Astrocyte of the cerebellum (primary cell): ENCODE measurements at regions not wholly inside any gene's neighbourhood (a gene's known extent, or its start where the extent isn't known, plus 50 kb on each side); places are given as distances from the start of the nearest gene placed in this dataset.

Experiments used
- DNase-seq: peaks from one replicate; pipeline ENCODE4 v3.0.0-alpha.2; 2011; ENCODE audit warnings: low read depth
- H3K4me3 ChIP-seq: 2 replicates; pipeline ENCODE4 v1.5.1; 2011; ENCODE audit warnings: mild to moderate bottlenecking, low read depth, low read length, moderate library complexity
- CTCF ChIP-seq: IDR thresholded peaks from 2 replicates; pipeline ENCODE4 v1.5.1; 2012; ENCODE audit warnings: low read length, low read depth, moderate library complexity, mild to moderate bottlenecking; ENCODE audit errors: missing control alignments
- in situ Hi-C: cut with HindIII; loops from 2 replicates; pipeline ENCODE4 v1.10.0; 2017; ENCODE audit warnings: low sequenced_read_pairs

- in situ Hi-C loops, result no loop called here
- TF ChIP-seq CTCF, result no peak
- no peak for DNase-seq
- no peak overlapping the region for H3K4me3 ChIP-seq
Observed at GRCh38 chr12:41697161-41697560, 447.5 kb downstream of the GXYLT1 start.

GRCh38 chr12:41684997-41685396 is 459.7 kb downstream of the GXYLT1 start:
- TF ChIP-seq CTCF, result peak; percentile 34
- no peak overlapping the region for H3K4me3 ChIP-seq
- no peak for DNase-seq
- in situ Hi-C loops, result no loop called here

DNA sequence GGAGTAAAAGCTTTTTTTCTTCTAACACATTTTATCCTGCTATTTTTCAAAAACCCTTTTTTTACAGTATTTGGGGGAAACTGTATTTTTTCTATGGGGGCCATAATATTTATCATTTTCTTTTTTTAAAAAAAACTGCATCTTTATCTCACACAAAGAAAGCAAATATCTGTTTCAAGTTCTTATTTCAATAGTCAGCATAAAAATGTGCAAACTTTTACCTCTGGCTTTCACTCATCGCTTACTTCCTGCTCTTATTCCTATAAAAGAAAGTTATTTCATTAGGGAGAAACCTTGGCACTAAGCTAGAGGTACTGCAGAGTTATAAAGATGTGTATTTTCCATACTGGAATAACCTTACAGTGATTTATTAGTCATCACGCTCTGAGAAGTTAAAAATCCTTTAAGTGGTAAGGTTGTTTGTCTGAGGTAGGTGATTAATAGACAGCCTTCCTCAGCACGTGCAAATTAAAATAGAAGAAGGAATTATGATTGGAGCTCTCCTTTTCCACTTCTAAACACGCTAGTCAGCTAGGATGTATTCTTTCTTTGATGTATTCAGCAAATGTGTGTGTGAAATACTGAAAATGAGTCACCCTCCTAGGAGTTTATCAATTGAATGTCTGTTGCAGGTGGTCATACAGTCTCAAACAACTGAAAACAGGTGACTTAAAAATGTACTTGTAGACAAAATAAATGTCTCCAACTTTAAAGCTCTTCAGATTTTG is 461.0 kb downstream of the GXYLT1 start:
- H3K4me3 ChIP-seq, result no peak overlapping the region
- TF ChIP-seq CTCF, result no peak
- in situ Hi-C loops, result no loop called here
- no peak for DNase-seq

GRCh38 chr12:41683023-41683422 is 461.7 kb downstream of the GXYLT1 start:
- in situ Hi-C loops, result no loop called here
- no peak for TF ChIP-seq CTCF
- no peak overlapping the region for H3K4me3 ChIP-seq
- no peak for DNase-seq

DNA sequence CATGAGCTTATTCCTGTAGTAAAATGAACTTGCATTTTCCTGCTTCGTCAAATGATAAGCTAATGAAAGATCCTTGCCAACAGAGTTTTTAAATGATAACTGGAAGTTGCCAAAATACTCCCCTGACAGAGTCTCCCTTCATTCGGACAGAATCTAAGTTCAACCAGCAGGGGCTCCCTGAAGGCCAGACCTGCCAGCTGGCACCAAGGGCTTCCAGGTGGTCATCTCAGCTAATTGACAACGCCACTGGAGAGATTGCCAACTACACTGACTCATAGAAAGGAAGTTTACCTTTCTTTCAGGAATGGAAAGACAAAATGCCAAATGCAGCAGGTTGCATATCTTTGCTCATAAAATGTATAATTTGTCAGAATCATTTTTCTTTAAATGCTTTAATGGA is 462.8 kb downstream of the GXYLT1 start:
- in situ Hi-C loops, result no loop called here
- H3K4me3 ChIP-seq, result no peak overlapping the region
- no peak for DNase-seq
- no peak for TF ChIP-seq CTCF

GRCh38 chr12:41680155-41680554 is 464.5 kb downstream of the GXYLT1 start:
- no peak for TF ChIP-seq CTCF
- DNase-seq, result no peak
- H3K4me3 ChIP-seq, result no peak overlapping the region
- in situ Hi-C loops, result no loop called here
